OCI-LY3 (cell line): ENCODE measurements at regions not wholly inside any gene's neighbourhood (a gene's known extent, or its start where the extent isn't known, plus 50 kb on each side); places are given as distances from the start of the nearest gene placed in this dataset.

ENCODE experiments used
- EZH2phosphoT487 ChIP-seq: fragments of 200-600 bp; shearing (Covaris generic); IDR thresholded peaks from 2 replicates; pipeline ENCODE4 v1.6.1; 2018; ENCODE audit warnings: antibody characterized with exemption, mixed run types, low read depth
- TF ChIP-seq, protein P1 (sequence below): fragments of 200-600, 300-600 bp; sonication (generic); IDR thresholded peaks from 2 replicates; pipeline ENCODE4 v1.5.1; 2014; ENCODE audit warnings: antibody characterized with exemption, low read length, low read depth

- TF ChIP-seq, protein P1, sequence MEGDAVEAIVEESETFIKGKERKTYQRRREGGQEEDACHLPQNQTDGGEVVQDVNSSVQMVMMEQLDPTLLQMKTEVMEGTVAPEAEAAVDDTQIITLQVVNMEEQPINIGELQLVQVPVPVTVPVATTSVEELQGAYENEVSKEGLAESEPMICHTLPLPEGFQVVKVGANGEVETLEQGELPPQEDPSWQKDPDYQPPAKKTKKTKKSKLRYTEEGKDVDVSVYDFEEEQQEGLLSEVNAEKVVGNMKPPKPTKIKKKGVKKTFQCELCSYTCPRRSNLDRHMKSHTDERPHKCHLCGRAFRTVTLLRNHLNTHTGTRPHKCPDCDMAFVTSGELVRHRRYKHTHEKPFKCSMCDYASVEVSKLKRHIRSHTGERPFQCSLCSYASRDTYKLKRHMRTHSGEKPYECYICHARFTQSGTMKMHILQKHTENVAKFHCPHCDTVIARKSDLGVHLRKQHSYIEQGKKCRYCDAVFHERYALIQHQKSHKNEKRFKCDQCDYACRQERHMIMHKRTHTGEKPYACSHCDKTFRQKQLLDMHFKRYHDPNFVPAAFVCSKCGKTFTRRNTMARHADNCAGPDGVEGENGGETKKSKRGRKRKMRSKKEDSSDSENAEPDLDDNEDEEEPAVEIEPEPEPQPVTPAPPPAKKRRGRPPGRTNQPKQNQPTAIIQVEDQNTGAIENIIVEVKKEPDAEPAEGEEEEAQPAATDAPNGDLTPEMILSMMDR: no peak
- no peak for TF ChIP-seq EZH2phosphoT487
Measured at GRCh38 chr14:39948235-39948634, 516.0 kb upstream of the FBXO33 start.
